ENCODE measurements at regions not wholly inside any gene's neighbourhood (a gene's known extent, or its start where the extent isn't known, plus 50 kb on each side); places are given as distances from the start of the nearest gene placed in this dataset.

DNA sequence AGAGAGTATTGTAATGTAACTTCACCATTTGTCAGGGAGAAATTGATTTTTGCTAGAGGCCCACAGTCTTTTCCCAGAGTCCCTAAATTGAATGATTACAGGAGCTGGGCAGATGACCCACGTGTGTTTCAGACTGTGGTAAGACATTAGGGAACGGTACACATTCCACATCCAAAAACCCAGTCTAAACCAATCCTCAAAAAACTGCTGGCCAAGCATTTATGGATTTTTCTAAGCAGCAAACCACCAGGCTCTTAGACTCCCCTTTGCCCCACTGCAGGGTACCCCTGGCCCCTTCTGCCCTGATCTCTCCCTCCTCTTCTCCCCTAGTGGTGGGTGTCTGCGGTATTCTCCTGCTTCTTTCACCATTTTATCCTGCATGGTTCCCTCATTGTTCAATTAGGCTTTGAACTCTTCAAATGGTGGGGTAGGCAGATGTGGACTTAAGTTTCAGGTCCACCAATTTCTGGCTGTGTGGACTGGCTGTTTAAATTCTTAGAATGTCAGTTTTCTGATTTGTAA lies 135.5 kb upstream of the SORCS3 start:
- DNase-seq: no peak

DNA sequence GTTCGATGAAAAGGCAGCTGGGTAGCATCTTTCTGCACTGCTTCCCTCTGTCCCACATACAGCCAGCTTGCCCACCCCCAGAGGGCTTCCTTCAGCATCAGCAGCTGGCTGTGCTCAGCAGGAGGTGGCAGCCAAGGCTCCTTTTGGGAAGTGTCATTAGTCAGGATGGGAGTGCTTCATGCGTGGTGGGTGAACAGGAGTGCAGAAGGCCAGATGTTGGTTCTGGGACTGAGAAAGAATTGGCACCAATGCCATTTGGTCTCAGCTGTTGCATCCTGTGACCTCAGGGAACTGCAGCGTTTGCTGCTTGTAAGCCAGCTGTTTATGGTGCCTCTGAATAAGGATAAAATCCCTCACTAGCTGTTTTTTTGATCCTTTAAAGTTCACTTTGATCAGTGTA lies 131.1 kb upstream of the SORCS3 start:
- DNase-seq: no peak

- no peak for DNase-seq
Observed at GRCh38 chr10:104510644-104511043, 130.4 kb upstream of the SORCS3 start.

DNA sequence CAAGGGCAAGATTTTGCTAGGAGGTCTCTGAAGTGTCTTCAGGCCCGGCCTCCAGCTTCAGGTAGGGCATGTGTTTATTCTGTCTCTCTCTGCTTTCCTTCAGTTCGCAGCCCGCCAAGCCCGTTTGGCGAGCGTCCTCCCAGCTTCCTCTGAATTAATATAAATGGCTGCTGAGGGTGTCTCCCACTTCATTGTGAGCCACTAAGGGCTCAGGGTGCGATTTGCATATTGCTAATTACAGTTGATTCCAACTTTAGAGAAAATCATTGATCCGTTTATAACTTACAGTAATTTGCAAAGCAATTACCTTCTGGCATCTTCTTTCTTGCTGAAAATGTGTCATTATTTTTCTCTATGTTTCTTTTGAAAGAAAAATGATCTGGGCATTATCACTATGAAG lies 128.3 kb upstream of the SORCS3 start:
- no peak for DNase-seq

GRCh38 chr10:104515678-104516199 lies 125.4 kb upstream of the SORCS3 start:
- DNase-seq: peak; percentile 3

- no peak for DNase-seq
Observed at GRCh38 chr10:104516986-104517385, 124.1 kb upstream of the SORCS3 start.

GRCh38 chr10:104517946-104518345 lies 123.1 kb upstream of the SORCS3 start:
- DNase-seq: no peak

DNA sequence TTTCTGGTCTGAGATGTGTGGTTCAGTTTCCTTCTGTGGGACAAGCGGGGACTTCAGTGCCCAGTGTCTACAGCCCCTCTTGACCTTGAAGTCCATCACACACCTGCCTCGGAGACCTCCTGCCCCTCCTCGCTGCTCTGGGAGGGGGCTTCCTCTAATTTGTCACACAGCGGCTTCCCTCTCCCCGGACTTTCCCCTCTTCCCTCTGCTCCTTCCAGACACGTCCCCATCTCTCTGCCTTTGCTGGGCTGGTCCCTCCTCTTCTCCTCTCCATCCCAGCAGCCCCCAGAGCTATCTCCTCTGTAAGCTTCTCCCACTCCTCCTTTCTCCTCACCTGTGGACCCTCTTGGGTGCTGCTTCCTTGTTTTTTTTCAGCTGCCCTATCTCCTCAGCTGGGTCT lies 122.2 kb upstream of the SORCS3 start:
- no peak for DNase-seq

DNA sequence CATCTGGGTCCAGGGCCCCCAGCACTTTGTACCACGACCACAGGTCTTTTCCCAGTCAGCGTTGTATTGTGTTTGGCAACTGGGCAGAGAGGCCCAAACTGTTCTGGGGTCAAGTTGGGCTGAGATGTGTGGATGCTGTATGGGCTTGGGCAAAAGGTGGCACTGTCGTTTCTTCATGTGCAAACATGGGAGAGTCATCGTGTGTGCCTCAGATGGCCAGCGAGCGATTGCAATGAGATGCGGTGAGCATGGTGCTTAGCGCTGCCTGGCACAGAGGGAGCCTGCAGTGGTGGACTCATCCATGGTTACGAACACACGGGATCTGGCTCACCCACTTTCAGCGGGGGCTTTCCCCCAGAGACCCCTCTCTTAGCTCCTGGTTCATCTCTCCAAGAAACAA lies 120.4 kb upstream of the SORCS3 start:
- no peak for DNase-seq

- DNase-seq: no peak
Observed at GRCh38 chr10:104521901-104522694, 119.0 kb upstream of the SORCS3 start.

DNA sequence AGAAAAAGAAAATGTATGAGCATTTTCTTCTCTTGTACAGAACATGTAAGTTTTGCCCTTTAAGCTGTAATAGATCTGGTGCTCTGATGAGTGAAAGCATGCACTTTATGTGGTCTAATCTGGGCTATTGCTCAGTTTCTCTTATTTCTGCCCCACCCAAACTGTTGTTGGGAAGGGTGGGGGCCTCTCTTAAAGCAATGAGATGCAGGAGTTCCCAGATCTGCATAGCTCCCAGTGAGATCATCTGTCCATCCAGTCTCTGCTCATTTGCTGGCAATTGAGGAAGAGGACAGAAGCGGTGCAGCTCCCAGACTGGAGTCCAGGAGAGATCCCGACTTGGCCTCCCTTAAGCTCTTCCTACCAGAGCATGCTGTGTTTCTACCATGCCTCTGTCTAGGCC lies 114.9 kb upstream of the SORCS3 start:
- DNase-seq: no peak

DNA sequence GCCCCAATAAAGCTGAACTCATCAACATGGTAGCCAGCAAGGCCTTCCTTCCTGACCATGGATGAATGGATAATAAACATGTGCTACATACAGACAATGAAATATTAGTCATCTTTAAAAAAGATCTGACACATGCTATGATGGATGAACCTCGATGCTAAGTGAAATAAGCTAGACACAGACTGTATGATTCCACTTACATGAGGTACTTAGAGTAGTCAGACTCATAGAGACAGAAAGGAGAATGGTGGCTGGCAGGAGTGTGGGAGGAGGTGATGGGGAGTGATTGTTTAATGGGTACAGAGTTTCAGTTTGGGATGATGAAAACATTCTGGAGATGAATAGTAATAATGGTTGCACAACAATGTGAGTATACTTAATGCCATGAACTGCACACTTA lies 114.1 kb upstream of the SORCS3 start:
- no peak for DNase-seq

DNA sequence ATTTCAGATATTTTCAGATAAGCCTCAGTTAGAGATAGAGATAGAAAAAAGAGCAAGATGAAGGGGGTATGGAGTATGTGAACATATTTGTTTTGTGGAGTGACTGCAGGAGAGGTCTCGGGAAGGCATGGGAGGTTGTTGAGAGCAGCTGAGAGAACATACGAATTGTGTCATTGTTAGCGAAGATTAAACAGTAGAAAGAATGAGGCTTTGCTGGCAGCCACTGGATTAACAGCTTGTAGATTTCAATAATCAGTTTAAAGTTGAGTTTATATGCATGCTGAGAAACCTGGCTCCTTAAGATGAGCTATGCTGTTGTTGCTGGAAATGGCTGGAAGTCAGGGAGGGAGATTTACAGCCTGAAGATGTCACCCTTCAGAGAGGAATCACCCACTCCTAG lies 100.9 kb upstream of the SORCS3 start:
- DNase-seq: no peak

GRCh38 chr10:104541820-104542219 lies 99.3 kb upstream of the SORCS3 start:
- no peak for DNase-seq

- DNase-seq: no peak
Observed at GRCh38 chr10:104546336-104546735, 94.8 kb upstream of the SORCS3 start.

- DNase-seq: no peak
Observed at GRCh38 chr10:104546756-104547155, 94.3 kb upstream of the SORCS3 start.

- DNase-seq: no peak
Observed at GRCh38 chr10:104548090-104548489, 93.0 kb upstream of the SORCS3 start.

- DNase-seq: no peak
Observed at GRCh38 chr10:104556831-104557230, 84.3 kb upstream of the SORCS3 start.

DNA sequence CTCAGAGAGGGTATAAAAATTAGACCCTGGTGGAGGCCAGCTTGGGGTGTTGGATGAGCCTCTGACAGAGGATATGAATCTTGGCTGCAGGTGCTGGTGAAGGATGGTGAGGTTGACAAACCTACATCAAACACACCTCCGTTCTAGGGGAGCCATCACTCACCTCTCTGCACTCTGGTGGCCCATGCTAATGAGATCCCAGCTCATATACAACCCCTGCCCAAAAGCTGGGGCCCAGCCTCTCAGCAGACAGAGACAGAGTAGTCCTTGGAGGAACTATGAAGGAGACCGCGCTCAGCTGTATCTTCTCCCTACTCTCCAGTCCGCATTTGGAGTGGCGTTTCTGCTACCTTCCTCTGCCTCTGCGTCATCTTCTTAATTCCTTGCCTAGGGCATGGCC lies 83.1 kb upstream of the SORCS3 start:
- no peak for DNase-seq

- DNase-seq: peak; percentile 69
Observed at GRCh38 chr10:104559935-104560334, 81.2 kb upstream of the SORCS3 start.

DNA sequence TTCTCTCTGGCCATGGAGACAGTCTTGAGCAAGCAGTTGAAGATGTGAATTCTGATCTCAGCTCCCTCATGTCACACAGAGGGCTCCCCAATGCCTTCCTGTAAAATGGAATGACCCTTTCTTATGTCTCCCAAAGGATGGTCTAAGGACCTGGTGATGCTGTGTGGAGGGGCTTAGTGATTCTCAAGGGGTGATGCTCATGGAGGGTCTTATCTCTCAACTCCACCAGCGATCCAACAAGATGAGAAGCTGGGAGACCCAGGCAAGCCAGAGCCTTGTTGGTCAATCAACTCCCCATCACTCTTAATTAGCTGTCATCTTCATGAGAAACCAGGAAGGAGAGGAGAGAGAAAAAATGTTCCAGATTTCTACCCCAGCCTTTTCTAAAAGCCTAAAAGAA lies 78.0 kb upstream of the SORCS3 start:
- no peak for DNase-seq

DNA sequence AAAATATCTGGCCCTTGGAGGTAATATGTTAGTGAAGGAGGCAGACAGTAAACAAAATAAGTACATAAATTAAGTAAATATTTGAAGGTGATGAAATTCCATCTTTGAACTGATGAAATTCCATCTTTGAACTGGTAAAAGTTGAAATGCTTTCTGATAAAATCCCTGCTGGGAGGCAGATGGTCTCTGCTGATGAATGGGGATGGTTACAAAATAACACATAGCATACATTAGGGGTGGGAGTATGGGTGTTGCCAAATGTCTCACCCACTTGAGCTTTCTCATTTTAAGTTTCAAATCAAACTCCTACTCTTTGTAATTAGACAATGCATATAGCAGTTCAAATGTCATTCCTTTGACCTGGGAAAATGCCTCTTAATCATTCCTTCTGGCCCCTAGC lies 77.5 kb upstream of the SORCS3 start:
- DNase-seq: peak; percentile 34

DNA sequence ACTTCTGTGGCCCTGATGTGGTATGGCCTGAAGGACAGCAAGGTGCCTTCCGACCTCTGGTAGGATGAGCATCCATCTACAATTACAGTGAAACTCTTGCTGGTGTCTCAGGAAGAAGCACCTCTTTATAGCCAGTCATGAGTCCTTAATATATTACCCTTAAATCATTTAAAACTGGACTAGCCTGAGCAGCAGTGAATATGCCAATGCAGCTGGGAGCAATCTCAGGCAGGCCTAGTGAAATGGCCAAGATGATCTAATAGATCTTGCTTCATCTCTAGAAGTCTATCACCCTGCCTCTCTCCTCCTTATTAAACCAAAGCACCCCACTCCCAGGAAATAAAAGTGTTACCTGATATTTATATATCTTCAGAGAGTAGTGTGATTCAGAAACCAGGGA lies 66.7 kb upstream of the SORCS3 start:
- no peak for DNase-seq

- DNase-seq: no peak
Observed at GRCh38 chr10:104574838-104575237, 66.3 kb upstream of the SORCS3 start.

GRCh38 chr10:104576611-104577010 lies 64.5 kb upstream of the SORCS3 start:
- no peak for DNase-seq
